SKM-1 (cell line): ENCODE measurements at regions not wholly inside any gene's neighbourhood (a gene's known extent, or its start where the extent isn't known, plus 50 kb on each side); places are given as distances from the start of the nearest gene placed in this dataset.

Experiments
- DNase-seq: peaks from one replicate; lab custom pipeline; 2025; ENCODE audit not compliant: unreplicated experiment; lab: John Stamatoyannopoulos, UW

DNA sequence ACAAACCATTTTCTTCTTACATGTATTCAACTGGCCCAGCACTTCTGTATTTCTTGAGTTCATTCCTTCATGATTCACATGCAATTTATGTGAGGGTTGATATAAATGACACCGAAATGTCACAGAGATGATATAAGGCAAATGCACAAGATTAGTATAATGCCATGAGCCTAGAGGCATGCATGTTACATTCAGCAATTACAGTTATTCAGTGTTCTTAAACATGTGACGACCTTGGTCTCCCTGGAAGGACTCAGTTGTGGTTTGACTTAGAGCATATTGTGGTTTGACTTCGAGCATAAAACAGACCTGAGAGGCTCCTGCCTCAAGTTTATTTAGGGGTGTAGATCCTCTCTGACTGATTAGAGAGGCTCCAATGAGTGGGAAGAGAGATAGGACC is 752.1 kb upstream of the POM121L12 start:
- DNase-seq = no peak

GRCh38 chr7:52273685-52274610 is 761.5 kb upstream of the POM121L12 start:
- no peak for DNase-seq

- DNase-seq = no peak
These were observed 763.7 kb upstream of the POM121L12 start for GRCh38 chr7:52271703-52272102.

DNA sequence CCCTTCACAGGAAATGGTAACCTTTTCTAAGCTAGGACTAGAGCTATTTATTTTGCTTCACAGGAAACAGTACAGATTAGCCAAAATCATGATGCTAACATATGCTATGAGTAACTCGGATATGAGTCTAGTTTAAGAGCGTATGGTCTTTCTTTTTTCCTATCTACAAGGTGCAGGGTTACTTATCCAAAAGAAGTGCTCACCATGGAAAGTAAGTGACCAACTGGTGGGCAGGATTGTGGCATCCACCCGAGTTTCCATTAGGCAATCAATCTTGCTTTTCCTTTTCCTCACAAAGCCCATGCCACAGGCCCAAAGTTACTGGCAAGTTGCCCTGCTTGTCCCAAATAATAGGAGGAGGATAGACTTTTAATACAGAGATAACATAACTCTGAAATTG is 765.1 kb upstream of the POM121L12 start:
- DNase-seq = no peak

- no peak for DNase-seq
These were observed 765.8 kb upstream of the POM121L12 start for GRCh38 chr7:52269669-52270068.

GRCh38 chr7:52261057-52261456 is 774.4 kb upstream of the POM121L12 start:
- no peak for DNase-seq

- DNase-seq = no peak
These were observed 775.3 kb upstream of the POM121L12 start for GRCh38 chr7:52260046-52260665.

DNA sequence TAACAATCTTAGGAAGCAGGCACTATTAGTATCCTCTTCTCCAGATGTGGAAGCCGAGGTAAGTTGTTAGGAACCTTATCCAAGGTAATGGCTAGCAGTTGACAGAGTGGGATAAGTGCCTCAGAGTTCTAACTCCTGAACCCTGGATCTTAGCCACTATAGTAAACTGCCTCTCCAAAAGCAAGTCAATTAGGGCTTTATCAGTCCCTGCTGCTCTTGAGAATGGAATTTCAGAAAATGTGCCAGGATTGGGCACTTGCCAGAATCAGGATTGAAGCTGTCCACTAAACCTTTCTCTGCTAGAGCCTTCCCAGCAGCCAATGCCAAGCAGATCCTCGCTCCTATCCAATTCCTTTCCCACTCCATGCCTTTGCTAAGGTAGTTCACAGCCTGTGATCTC is 777.5 kb upstream of the POM121L12 start:
- DNase-seq = no peak

GRCh38 chr7:52254396-52255010 is 780.9 kb upstream of the POM121L12 start:
- DNase-seq = no peak

DNA sequence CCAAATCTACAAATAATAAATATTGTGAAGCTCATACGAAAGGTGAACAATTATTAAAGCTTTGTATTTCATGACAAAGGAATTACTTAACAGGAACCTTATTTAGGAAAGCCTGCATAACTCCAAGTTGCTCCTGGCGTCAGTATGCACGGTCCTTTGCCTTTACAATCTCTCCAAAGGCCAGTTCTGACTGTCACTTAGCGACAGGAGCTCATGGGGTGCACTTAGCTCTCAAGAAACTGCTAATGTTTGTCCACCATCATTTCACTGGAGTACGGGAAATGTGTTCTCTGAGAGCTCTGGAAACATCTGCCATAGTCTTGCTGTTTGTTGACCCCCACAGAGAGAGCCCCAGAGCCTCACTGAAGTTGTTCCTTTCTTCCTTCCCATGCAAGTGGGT is 781.5 kb upstream of the POM121L12 start:
- no peak for DNase-seq

DNA sequence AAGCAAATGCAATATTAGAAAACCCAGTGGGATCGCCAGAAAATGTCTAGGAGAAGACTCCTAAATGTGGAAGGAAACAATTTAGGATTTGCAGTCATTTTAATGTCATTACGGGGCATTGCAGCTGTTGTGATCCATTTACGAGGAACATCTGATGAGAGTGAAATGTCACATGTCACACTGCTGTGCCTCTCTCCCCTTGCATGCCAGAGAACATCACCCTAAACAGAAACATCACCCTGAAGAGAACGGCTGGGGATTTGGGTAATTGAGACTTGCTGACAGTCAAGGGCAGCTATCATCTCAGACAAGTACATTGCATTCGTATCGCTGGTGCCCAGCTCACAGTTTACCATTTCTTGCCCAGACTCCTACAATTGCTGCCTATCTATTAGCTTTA is 785.7 kb upstream of the POM121L12 start:
- DNase-seq = no peak

DNA sequence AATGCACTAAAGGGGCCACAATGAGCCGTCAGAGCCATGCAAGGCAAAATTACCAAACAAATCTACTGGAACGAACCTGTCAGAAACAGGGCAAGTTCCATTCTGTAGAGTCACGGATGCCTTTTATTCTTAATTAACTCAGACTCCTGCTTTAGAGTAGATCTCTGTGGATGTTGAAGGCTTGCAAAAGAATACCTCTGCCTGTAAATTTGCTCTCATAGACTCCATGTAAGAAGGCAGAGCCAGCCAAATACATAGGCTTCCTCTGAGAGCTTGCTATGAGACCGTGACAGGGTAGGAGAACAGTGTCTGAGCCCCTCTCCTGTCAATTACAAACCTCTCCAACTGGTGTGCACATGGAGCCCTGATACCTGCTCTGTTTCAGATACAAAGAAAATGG is 787.9 kb upstream of the POM121L12 start:
- no peak for DNase-seq

GRCh38 chr7:52243685-52244084 is 791.7 kb upstream of the POM121L12 start:
- DNase-seq = no peak

DNA sequence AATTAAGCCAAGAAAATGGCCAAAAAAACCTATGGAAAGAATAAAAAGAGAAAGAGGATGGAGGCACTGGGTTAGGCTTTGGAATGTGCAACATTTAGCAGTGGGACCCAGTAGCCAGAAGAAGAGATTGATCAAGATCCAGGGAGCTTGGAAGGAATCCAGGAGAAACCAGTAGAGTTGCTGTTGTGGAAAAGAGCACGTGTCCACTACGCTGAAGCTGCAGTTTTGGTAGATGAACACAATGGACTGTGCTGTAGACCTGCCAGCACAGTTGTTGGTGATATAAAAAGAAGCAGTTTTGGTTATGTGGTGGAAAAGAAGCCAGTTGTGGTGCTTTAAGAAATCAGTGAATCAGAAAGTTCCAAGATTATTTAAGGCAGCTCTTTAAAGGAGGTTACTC is 802.2 kb upstream of the POM121L12 start:
- DNase-seq = no peak

GRCh38 chr7:52211930-52212329 is 823.5 kb upstream of the POM121L12 start:
- DNase-seq = no peak

GRCh38 chr7:52209614-52210013 is 825.8 kb upstream of the POM121L12 start:
- DNase-seq = no peak

- no peak for DNase-seq
These were observed 838.2 kb upstream of the POM121L12 start for GRCh38 chr7:52197221-52197620.

GRCh38 chr7:52195664-52196063 is 839.8 kb upstream of the POM121L12 start:
- DNase-seq = no peak

DNA sequence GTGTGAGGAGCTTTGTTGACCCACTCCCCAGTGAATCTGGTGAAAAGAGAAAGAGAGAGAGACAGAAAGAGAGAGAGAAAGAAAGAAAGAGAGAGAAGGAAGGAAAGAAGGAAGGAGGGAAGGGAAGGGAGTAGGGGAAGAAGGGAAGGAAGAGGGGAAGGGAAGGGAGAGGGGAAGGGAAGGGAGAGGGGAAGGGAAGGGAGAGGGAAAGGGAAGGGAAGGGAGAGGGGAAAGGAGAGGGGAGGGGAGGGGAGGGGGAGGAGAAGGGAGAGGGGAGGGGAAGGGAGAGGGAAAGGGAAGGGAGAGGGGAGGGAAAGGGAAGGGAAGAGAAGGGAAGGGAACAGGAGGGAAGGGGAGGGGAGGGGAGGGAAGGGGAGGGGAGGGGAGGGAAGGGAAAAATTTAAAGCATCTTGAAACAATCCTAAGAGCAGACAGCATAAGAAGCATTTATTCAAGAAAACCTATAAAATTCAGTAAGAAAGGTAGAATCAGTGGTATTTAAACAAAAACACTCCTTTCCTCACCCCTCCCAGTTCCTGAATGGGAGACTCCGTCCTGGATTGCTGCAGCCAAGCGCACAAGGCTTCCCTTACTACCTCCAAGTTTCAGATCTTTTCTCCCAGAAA is 846.2 kb upstream of the POM121L12 start:
- no peak for DNase-seq

GRCh38 chr7:52184006-52184703 is 851.3 kb upstream of the POM121L12 start:
- no peak for DNase-seq

GRCh38 chr7:52179934-52180333 is 855.5 kb upstream of the POM121L12 start:
- no peak for DNase-seq
